H1 (cell line): ENCODE measurements at regions not wholly inside any gene's neighbourhood (a gene's known extent, or its start where the extent isn't known, plus 50 kb on each side); places are given as distances from the start of the nearest gene placed in this dataset.

Source experiments
- CBX8 ChIP-seq: fragments of 300-800, 300-1000 bp; sonication (generic); IDR thresholded peaks from 2 replicates; pipeline ENCODE4 v1.7.1; 2016; ENCODE audit warnings: low read depth, low read length, borderline replicate concordance
- CEBPB ChIP-seq: IDR thresholded peaks from 2 replicates; pipeline ENCODE4 v1.6.1; 2012; ENCODE audit warnings: low read depth, low read length
- CHD2 ChIP-seq: IDR thresholded peaks from 2 replicates; pipeline ENCODE4 v1.6.1; 2012; ENCODE audit warnings: low read length, improper control_type of control experiment
- EP300 ChIP-seq, 2 experiments: IDR thresholded peaks; 1 replicate in 1 of 2; 2 replicates in 1 of 2; pipeline ENCODE4 v1.6.1; 2011 to 2012; ENCODE audit warnings: low read depth in 2 of 2, low read length in 2 of 2, mild to moderate bottlenecking in 2 of 2, borderline replicate concordance in 1 of 2, inconsistent platforms in 1 of 2, moderate library complexity in 1 of 2
- GABPA ChIP-seq: IDR thresholded peaks from 2 replicates; pipeline ENCODE4 v1.6.1; 2011; ENCODE audit warnings: mild to moderate bottlenecking, low read length, moderate library complexity, borderline replicate concordance; ENCODE audit not compliant: insufficient read depth
- JUN ChIP-seq: IDR thresholded peaks from 2 replicates; pipeline ENCODE4 v1.6.1; 2011; ENCODE audit warnings: low read depth, mild to moderate bottlenecking, improper control_type of control experiment, low read length
- SIN3A ChIP-seq, 2 experiments: IDR thresholded peaks in 1 of 2; conservative IDR thresholded peaks in 1 of 2; 2 replicates each; pipeline ENCODE4 v1.6.1; 2011 to 2012; ENCODE audit warnings: low read length in 2 of 2, improper control_type of control experiment in 1 of 2, low read depth in 1 of 2, mild to moderate bottlenecking in 1 of 2
- SIRT6 ChIP-seq: IDR thresholded peaks from one replicate; pipeline ENCODE4 v1.7.1; 2012; ENCODE audit warnings: low read length, inconsistent platforms
- TAF1 ChIP-seq: IDR thresholded peaks from 2 replicates; pipeline ENCODE4 v1.6.1; 2011; ENCODE audit warnings: mild to moderate bottlenecking, low read depth, low read length
- TF ChIP-seq, protein P1 (sequence below): IDR thresholded peaks from 2 replicates; pipeline ENCODE4 v1.6.1; 2012; ENCODE audit warnings: low read length, inconsistent platforms
- TF ChIP-seq, protein P2 (sequence below), 3 experiments: IDR thresholded peaks; 1 replicate in 2 of 3; 2 replicates in 1 of 3; pipeline versions ENCODE4 v1.5.1 to v1.6.1; 2011; ENCODE audit warnings: low read length in 3 of 3, mild to moderate bottlenecking in 3 of 3, inconsistent platforms in 2 of 3, low read depth in 1 of 3, moderate library complexity in 1 of 3; ENCODE audit not compliant: insufficient read depth in 1 of 3; ENCODE audit errors: control extremely low read depth in 1 of 3

DNA sequence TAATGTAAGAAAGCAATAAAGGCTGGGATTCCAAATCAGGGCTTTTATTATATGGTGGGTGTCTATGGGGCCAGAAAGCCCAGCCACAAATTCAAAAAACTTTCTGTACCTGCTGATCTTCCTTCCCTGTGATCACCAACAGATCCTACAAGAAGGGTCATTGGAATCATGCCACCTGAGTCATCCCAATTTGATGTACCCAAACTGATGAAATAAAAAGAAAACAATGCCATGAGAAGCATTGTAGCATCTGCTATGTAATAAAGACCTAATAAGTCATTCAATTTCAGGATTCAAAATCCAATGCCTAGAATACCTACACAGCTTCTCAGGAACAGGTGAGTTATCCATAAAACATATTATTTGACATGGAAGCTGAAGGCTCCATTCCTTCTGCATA lies 228.8 kb downstream of the DKK1 start:
- TF ChIP-seq EP300 (IDR thresholded peaks at IDR 0.05; ENCODE audit: borderline replicate concordance in 1 of 2, low read depth in 2 of 2, low read length in 2 of 2): no peak
- TF ChIP-seq SIN3A (conservative IDR thresholded peaks at IDR 0.05 in 1 of 2, IDR thresholded peaks at IDR 0.05 in 1 of 2; ENCODE audit: low read depth in 1 of 2, low read length in 2 of 2): no peak
- TF ChIP-seq, protein P1, sequence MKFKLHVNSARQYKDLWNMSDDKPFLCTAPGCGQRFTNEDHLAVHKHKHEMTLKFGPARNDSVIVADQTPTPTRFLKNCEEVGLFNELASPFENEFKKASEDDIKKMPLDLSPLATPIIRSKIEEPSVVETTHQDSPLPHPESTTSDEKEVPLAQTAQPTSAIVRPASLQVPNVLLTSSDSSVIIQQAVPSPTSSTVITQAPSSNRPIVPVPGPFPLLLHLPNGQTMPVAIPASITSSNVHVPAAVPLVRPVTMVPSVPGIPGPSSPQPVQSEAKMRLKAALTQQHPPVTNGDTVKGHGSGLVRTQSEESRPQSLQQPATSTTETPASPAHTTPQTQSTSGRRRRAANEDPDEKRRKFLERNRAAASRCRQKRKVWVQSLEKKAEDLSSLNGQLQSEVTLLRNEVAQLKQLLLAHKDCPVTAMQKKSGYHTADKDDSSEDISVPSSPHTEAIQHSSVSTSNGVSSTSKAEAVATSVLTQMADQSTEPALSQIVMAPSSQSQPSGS: no peak
- TF ChIP-seq, protein P2, sequence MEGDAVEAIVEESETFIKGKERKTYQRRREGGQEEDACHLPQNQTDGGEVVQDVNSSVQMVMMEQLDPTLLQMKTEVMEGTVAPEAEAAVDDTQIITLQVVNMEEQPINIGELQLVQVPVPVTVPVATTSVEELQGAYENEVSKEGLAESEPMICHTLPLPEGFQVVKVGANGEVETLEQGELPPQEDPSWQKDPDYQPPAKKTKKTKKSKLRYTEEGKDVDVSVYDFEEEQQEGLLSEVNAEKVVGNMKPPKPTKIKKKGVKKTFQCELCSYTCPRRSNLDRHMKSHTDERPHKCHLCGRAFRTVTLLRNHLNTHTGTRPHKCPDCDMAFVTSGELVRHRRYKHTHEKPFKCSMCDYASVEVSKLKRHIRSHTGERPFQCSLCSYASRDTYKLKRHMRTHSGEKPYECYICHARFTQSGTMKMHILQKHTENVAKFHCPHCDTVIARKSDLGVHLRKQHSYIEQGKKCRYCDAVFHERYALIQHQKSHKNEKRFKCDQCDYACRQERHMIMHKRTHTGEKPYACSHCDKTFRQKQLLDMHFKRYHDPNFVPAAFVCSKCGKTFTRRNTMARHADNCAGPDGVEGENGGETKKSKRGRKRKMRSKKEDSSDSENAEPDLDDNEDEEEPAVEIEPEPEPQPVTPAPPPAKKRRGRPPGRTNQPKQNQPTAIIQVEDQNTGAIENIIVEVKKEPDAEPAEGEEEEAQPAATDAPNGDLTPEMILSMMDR (IDR thresholded peaks at IDR 0.05; ENCODE audit: control extremely low read depth in 1 of 3, insufficient read depth in 1 of 3, low read depth in 1 of 3, low read length in 3 of 3): no peak
- no peak for TF ChIP-seq JUN
- TF ChIP-seq CEBPB: no peak
- no peak for TF ChIP-seq CBX8
- no peak for TF ChIP-seq CHD2
- no peak for TF ChIP-seq SIRT6
- no peak for TF ChIP-seq TAF1
- no peak for TF ChIP-seq GABPA
